NCI-H128 (cell line): ENCODE measurements at regions not wholly inside any gene's neighbourhood (a gene's known extent, or its start where the extent isn't known, plus 50 kb on each side); places are given as distances from the start of the nearest gene placed in this dataset.
"Not testable (repeated sequence)": the region's sequence is repeated elsewhere in the genome, so short reads cannot be mapped to it uniquely, and the experiment has no call there.

Experiments used
- DNase-seq: peaks from one replicate; lab custom pipeline; 2025; ENCODE audit not compliant: unreplicated experiment; lab: John Stamatoyannopoulos, UW

GRCh38 chr1:87398641-87399040 is 70.0 kb downstream of the LMO4 start:
- no peak for DNase-seq

- peak; percentile 42 for DNase-seq
These were observed 70.6 kb downstream of the LMO4 start for GRCh38 chr1:87399264-87399663.

DNA sequence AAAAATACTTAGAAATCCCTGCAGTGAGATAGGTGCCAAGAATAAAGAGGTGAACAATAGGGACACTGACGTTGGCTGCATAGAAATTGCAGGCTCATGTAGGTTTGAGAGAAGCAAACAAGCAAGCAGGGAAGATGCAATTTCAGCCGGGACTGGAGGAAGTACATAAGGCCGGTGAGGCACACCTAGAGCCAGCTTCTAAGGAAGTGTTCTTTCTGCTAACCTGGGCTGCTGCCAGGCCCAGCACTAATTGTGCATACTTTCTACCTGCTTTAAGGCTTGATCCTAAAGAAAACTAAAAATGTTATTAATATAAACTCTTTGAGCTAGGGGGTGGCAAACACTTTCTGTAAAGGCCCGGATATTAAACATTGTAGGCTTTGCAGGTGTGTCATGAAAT is 71.0 kb downstream of the LMO4 start:
- DNase-seq, result no peak

DNA sequence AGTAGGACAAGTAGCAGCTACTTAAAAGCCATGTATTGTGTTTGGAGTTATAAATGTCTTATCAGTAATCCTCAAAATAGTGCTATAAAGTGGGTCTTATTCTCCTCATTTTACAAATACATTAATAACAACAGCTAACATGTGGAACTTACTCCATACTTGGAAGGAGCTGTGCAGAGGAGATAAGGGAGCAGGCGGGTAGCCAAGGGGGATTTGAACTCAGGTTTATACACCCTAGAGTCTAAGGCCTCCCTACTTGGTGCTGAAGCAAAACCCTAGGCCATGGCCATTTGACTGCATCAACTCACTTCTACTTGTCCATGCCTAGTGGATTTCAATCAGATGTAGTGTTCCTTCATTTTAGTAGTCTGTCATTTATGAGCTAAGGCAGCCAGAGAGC is 72.1 kb downstream of the LMO4 start:
- no peak for DNase-seq

DNA sequence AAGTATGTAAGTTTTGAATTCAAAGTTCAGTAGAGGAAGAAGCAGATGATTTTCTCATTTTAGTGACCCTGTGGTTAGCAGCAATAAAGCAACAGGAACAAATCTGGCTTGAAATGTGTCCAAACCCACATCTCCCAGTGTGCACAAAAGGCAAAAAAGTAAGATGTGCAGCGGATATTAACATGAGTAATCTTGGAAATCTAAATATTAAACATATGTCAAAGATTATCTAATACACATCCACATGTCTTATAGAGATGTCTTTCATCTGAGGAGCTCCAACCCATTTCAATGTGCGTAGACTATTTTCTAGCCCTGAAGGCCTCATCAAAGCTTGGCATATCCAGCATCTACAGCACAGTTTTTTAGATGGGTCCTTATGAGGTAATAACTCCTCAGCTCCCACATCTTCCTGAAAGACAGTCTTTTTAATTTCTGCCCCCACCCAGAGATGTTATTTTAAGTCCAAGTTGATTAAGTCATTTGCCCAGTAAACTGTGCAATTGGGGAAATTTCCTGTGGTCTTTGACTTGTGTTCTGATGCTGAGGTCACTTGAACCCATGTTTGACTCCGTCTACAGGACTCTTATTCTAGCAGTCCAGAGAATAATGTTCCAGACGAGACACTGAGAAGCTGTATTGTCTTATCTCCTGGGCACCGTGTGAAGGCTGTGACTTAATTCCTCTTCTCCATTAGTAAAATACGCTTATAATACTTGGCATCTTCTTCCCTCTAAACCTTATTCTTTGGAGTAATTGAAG is 73.7 kb downstream of the LMO4 start:
- no peak for DNase-seq

DNA sequence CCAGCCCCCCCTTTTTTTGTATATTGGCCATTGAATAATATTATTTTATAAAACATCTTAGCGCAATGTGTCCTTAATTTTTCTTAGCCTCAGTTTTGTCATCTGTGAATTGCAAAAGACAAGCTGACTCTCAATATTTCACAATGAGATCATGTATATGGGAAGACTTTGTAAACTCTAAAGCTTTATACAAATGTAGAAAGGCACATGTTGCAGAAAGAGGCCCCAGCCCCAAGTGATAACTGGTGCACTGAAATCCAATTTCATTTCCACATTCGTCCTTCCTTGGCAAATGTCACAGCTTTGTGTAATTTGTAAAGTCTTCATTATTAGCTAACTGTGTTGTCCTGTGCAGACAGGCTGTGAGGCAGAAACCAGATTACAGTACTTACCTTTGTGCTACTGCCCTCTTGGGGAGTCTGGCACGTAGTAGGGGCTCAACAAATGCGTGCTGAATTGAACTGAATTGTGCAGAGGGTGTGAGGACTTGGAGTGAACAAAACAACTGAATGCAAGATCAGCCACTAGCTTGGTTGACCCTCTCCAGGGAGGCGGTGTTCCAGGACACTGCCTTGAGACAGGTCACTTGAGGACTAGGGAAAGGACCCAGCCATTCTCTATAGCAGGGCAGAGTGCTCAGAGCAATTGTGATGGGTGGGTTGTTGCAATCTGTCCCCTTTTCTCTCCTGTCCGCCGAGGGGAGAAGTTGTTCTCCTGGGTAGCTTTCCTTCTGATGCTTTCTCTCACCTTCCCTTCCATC is 74.6 kb downstream of the LMO4 start:
- no peak for DNase-seq

GRCh38 chr1:87404296-87404695 is 75.6 kb downstream of the LMO4 start:
- no peak for DNase-seq

DNA sequence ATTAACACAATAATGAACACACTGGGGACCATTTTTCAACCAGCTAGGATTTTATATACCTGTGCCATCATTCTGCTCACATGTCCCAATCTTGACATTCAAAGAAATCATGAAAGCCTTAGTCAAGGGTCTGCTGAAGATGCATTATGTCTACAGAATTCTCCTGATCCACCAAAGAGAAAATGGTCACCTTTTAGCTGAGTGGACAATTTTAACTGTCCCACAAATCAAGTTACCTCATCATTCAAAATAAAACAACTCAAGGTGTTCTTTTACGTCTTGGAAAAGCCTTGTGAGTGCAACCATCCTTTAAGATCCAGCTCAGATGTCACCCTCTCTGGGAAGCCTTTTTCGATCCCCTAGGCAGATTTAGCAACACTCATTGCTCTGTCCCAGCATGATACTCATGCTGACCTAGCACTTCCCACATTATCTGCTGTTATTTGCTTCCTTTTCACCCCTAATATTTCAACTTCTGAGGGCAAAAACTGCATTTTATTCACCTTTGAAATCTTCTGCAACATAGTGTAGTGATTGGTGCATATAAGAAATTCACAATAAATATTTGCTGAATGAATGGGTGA is 80.1 kb downstream of the LMO4 start:
- no peak for DNase-seq

DNA sequence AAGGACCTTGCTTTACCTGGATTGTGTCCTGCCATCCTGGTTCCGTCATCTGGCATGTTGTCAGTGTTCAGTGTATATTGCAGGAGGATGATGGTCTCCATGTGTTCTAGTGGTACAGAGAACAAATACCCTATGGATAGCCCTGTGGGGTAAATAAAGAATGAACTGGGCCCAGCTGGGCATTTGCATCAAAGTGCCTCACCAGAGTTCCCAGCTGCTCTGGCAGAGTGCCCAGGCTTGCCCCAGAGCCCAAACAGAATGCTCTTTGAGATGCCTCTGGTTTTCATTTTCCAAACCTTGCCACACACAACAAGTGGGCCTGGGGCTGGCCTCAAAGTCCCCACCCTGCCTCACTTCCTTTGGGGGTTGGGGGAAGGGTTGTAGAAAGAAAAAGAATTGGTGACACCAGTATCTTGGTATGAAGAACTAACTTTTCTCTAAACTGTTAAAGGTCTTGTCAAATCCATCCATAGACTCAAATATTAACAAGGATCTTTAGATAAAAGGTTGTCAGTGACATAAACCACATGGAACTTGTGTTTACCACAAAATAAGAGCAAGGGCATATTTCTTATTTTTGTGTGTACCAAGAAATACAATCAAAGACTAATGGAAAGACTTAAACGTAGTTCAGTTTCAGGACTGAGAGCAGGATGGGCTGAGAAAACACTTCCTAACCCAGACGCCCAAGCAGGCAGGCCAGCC is 82.2 kb downstream of the LMO4 start:
- peak; percentile 7 for DNase-seq

DNA sequence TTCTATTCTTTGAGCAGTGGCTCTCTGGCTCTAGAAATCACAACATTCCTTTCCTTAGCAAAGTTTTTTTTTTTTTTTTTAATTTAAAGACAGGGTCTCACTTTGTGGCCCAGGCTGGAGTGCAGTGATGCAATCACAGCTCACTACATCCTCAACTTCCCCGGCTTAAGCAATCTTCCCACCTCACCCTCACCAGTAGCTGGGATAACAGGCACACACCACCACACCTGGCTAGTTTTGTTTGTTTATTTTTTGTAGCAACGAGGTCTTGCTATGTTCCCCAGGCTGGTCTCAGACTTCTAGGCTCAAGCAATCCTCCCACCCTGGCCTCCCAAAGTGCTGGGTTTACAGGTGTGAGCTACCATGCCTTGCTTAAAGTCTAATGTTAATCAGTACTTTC is 85.2 kb downstream of the LMO4 start:
- not testable (repeated sequence) for DNase-seq

GRCh38 chr1:87418048-87418447 is 89.4 kb downstream of the LMO4 start:
- DNase-seq, result no peak

GRCh38 chr1:87421809-87422208 is 93.1 kb downstream of the LMO4 start:
- no peak for DNase-seq

- DNase-seq, result no peak
These were observed 95.9 kb downstream of the LMO4 start for GRCh38 chr1:87424541-87424940.

DNA sequence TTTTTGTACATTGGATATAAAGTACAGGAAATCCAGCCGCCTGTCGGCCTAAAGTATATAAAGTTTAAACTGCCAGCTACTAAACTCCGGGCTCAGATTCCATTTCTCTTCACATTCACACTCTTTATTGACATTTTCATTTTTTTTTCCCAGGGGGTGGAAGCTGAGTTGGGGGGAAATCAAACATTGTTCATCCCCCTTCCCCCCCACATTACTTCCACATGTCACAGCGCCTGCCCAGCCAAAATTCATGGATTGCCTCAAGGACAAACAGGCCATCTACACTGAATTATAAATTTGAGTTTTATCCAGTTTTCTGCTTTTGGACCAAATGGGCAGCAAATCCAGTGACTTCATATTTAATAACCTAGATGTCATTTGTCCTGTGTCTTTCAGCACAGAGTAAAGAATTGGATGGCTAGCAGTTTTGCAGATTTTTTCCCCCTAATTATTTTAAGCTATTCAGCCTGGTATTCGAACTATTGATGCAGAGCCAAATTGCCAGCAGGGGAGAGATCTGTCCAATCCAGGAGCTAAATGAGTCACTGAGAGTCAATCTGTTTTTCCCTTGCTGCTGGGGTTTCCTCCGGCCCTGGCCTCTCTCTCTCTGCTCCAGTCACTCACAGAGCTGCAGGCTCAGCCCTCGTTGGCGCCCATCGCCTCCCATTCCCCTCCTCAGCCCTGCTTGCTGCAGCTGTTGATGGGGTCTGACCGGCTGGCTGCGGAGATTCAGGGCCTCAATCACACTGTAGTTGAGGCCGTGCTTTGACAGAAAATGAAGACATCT is 98.0 kb downstream of the LMO4 start:
- DNase-seq, result no peak

- DNase-seq, result no peak
These were observed 99.7 kb downstream of the LMO4 start for GRCh38 chr1:87428367-87428766.

DNA sequence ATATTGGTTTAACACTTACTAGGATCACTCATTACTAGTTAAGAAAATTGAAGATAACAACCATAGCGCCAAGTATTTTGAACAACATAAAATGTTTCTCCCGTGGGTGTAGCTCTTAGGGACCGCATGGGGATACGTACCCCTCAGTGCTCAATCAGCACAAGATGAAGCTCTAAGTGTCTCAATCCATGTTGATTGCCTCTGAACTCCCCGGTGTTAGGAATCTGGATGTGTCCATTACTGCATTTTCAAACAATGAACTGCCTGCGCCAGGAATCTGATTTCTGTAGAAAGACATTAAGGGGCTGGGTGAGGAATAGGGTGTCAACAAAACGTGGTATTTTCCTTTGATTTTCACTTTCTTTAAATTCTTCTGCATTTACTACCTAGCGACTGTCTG is 100.2 kb downstream of the LMO4 start:
- no peak for DNase-seq

DNA sequence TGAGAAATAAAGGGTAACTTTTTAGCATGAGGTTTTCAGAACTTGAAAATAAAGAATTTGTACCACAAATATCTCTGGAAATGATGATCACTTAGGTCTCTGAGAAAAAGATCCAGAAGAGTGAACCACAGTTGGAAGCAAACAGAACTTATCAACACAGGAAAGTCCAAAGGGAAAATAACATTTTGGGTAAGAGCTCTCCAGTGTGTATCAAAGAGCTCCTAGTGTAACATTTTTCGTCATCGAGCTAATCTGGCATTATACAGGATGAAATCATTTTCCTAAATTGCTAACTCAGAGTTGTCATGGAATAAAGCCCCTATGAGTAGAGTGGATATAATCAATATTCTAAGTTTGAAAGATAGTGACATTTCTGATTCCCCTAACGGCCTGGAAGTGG is 104.0 kb downstream of the LMO4 start:
- no peak for DNase-seq

GRCh38 chr1:87433101-87433500 is 104.4 kb downstream of the LMO4 start:
- not testable (repeated sequence) for DNase-seq

GRCh38 chr1:87435484-87435883 is 106.8 kb downstream of the LMO4 start:
- DNase-seq, result no peak

DNA sequence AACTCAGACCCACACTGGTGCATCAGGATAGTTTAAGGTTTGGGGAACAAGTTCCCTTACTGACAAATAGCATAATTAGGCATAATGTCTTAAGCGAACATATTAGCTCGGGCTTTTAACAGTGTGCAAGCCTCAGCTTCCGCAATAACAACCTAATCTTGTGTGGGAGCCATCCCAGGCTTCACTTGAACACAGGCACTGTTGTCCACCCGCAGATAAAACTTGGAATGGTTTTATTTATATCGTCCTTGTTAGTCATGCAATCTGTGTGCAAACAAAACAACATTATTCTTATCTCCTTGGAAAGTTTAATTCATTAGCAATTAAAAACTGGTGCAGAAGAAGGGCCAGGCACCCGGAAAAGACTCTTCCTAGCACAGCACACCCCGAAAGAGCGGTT is 107.4 kb downstream of the LMO4 start:
- not testable (repeated sequence) for DNase-seq

- no peak for DNase-seq
These were observed 107.9 kb downstream of the LMO4 start for GRCh38 chr1:87436534-87436933.
